Esophagus squamous epithelium (tissue), 4 donors: ENCODE measurements at regions not wholly inside any gene's neighbourhood (a gene's known extent, or its start where the extent isn't known, plus 50 kb on each side); places are given as distances from the start of the nearest gene placed in this dataset.

Experiments used
- POLR2A ChIP-seq, 4 donors: fragments of 450-650 bp; IDR thresholded peaks; one replicate each; pipeline ENCODE4 v1.6.1; 2017; ENCODE audit warnings: antibody characterized with exemption in 4 of 4, mild to moderate bottlenecking in 4 of 4, moderate library complexity in 3 of 4
- TF ChIP-seq, protein P1 (sequence below), 6 experiments: fragments of 450-650 bp in 4 of 6; fragments of 200-600 bp in 2 of 6; sonication (generic) in 2 of 6; IDR thresholded peaks; one replicate each; pipeline ENCODE4 v1.5.1; 2016 to 2019; ENCODE audit warnings: antibody characterized with exemption in 6 of 6, mild to moderate bottlenecking in 4 of 6, moderate library complexity in 4 of 6

DNA sequence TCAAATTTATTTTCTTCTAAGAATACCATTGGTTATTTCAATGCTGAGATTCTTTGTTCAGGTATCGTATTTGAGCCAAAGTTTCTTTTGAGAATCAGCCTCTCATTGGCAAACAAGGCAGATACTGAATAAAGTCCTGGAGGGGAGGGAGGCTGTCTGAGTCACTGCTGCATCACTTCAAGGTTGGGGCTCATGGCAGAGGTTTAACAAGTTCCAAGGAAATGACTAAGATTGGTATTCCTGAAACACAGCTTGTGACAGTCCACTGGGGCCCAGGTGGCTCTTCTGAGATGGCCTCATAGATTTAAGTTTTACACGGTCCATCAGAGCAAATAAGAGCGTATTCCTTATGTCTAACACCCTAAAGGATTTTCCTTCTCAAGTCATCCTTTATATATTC, 213.8 kb upstream of the STAC start:
- TF ChIP-seq, protein P1, sequence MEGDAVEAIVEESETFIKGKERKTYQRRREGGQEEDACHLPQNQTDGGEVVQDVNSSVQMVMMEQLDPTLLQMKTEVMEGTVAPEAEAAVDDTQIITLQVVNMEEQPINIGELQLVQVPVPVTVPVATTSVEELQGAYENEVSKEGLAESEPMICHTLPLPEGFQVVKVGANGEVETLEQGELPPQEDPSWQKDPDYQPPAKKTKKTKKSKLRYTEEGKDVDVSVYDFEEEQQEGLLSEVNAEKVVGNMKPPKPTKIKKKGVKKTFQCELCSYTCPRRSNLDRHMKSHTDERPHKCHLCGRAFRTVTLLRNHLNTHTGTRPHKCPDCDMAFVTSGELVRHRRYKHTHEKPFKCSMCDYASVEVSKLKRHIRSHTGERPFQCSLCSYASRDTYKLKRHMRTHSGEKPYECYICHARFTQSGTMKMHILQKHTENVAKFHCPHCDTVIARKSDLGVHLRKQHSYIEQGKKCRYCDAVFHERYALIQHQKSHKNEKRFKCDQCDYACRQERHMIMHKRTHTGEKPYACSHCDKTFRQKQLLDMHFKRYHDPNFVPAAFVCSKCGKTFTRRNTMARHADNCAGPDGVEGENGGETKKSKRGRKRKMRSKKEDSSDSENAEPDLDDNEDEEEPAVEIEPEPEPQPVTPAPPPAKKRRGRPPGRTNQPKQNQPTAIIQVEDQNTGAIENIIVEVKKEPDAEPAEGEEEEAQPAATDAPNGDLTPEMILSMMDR (IDR thresholded peaks at IDR 0.05): no peak
- no peak for TF ChIP-seq POLR2A (IDR thresholded peaks at IDR 0.05)
